NCI-H2227 (cell line): ENCODE measurements at regions not wholly inside any gene's neighbourhood (a gene's known extent, or its start where the extent isn't known, plus 50 kb on each side); places are given as distances from the start of the nearest gene placed in this dataset.

Experiments
- DNase-seq: peaks from one replicate; lab custom pipeline; 2025; ENCODE audit not compliant: unreplicated experiment; lab: John Stamatoyannopoulos, UW

GRCh38 chr20:48287021-48287494 lies 501.8 kb upstream of the SULF2 start:
- no peak for DNase-seq

GRCh38 chr20:48286601-48287000 lies 501.3 kb upstream of the SULF2 start:
- no peak for DNase-seq

GRCh38 chr20:48285656-48286055 lies 500.4 kb upstream of the SULF2 start:
- DNase-seq, result no peak

GRCh38 chr20:48284837-48285236 lies 499.6 kb upstream of the SULF2 start:
- no peak for DNase-seq

GRCh38 chr20:48284315-48284714 lies 499.0 kb upstream of the SULF2 start:
- no peak for DNase-seq

GRCh38 chr20:48283470-48284110 lies 498.3 kb upstream of the SULF2 start:
- no peak for DNase-seq

- no peak for DNase-seq
Observed at GRCh38 chr20:48282591-48283228, 497.4 kb upstream of the SULF2 start.

GRCh38 chr20:48281501-48281900 lies 496.2 kb upstream of the SULF2 start:
- no peak for DNase-seq

- no peak for DNase-seq
Observed at GRCh38 chr20:48278961-48279481, 493.7 kb upstream of the SULF2 start.

GRCh38 chr20:48277266-48277665 lies 492.0 kb upstream of the SULF2 start:
- no peak for DNase-seq

GRCh38 chr20:48276021-48276342 lies 490.7 kb upstream of the SULF2 start:
- DNase-seq, result no peak

- no peak for DNase-seq
Observed at GRCh38 chr20:48275286-48276020, 490.2 kb upstream of the SULF2 start.

GRCh38 chr20:48273843-48274242 lies 488.6 kb upstream of the SULF2 start:
- DNase-seq, result no peak

- DNase-seq, result no peak
Observed at GRCh38 chr20:48270885-48271284, 485.6 kb upstream of the SULF2 start.

- DNase-seq, result no peak
Observed at GRCh38 chr20:48267860-48268633, 482.8 kb upstream of the SULF2 start.

GRCh38 chr20:48266571-48266970 lies 481.3 kb upstream of the SULF2 start:
- no peak for DNase-seq

- no peak for DNase-seq
Observed at GRCh38 chr20:48265791-48266190, 480.5 kb upstream of the SULF2 start.

GRCh38 chr20:48262955-48263354 lies 477.7 kb upstream of the SULF2 start:
- DNase-seq, result no peak

- DNase-seq, result no peak
Observed at GRCh38 chr20:48262466-48262865, 477.2 kb upstream of the SULF2 start.

GRCh38 chr20:48261398-48261910 lies 476.2 kb upstream of the SULF2 start:
- DNase-seq, result no peak

GRCh38 chr20:48260129-48260756 lies 475.0 kb upstream of the SULF2 start:
- DNase-seq, result no peak
